Uterus (tissue), 3 donors: ENCODE measurements at regions not wholly inside any gene's neighbourhood (a gene's known extent, or its start where the extent isn't known, plus 50 kb on each side); places are given as distances from the start of the nearest gene placed in this dataset.

Source experiments
- DNase-seq, 2 donors: peaks; one replicate each; pipeline ENCODE4 v3.0.0-alpha.2; 2019 to 2020
- H3K27ac ChIP-seq, 2 donors: fragments of 200-600 bp; sonication (generic); 1 replicate in 1 of 2; 2 replicates in 1 of 2; pipeline ENCODE4 v1.5.1; 2016 to 2018
- H3K27me3 ChIP-seq, 2 donors: fragments of 200-600 bp; sonication (generic); one replicate each; pipeline ENCODE4 v1.5.1; 2018 to 2019; ENCODE audit warnings: control low read depth in 1 of 2
- H3K36me3 ChIP-seq, 2 donors: fragments of 200-600 bp; sonication (generic); one replicate each; pipeline ENCODE4 v1.5.1; 2019; ENCODE audit warnings: control low read depth in 1 of 2
- H3K4me1 ChIP-seq, 2 donors: fragments of 200-600 bp; sonication (generic); one replicate each; pipeline ENCODE4 v1.5.1; 2018 to 2019; ENCODE audit warnings: control low read depth in 1 of 2
- H3K4me3 ChIP-seq, 2 donors: fragments of 200-600 bp; sonication (generic); 1 replicate in 1 of 2; 2 replicates in 1 of 2; pipeline ENCODE4 v1.5.1; 2018 to 2019; ENCODE audit warnings: mild to moderate bottlenecking in 1 of 2
- H3K9me3 ChIP-seq, 2 donors: fragments of 200-600 bp; sonication (generic); one replicate each; pipeline ENCODE4 v1.5.1; 2019; ENCODE audit warnings: control low read depth in 1 of 2
- POLR2A ChIP-seq, 2 donors: fragments of 450-650 bp; IDR thresholded peaks; one replicate each; pipeline ENCODE4 v1.6.1; 2016; ENCODE audit warnings: antibody characterized with exemption in 2 of 2, mild to moderate bottlenecking in 1 of 2, moderate library complexity in 1 of 2
- intact Hi-C: fragments of 100-400 bp; cut with DNase I; formaldehyde crosslinking; loops from one replicate; pipeline ENCODE4 v1.15.1; 2023; ENCODE audit warnings: low total_unique reads
- TF ChIP-seq, protein P1 (sequence below), 4 experiments: fragments of 200-600 bp in 2 of 4; fragments of 450-650 bp in 2 of 4; sonication (generic) in 2 of 4; IDR thresholded peaks; one replicate each; pipeline ENCODE4 v1.5.1; 2016 to 2019; ENCODE audit warnings: antibody characterized with exemption in 4 of 4, mild to moderate bottlenecking in 2 of 4, moderate library complexity in 1 of 4
- donor health status: DM: yes; HTN: yes; CAD: no.

DNA sequence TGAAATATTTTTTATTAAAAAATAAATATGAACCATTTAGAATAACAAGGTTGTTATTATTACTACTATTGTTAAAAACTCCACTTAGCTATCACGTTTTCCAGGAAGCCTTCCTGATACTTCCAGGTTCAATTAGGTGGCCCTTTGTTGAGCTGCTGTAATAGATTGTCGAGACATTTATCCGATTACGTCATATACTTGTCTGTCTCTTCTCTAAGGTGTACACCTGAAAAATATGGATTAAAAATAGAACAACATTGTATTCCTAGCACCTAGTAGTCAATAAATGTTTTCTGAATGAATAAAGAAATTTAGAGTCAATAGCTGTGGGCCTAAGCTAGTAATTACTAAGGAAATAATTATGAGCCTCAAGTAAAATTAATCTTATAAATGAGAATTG, 359.6 kb downstream of the RNF144B start:
- no peaks in the 10 kb centered on the region for H3K4me1 ChIP-seq
- no peak overlapping the region for H3K27ac ChIP-seq
- TF ChIP-seq POLR2A (IDR thresholded peaks at IDR 0.05), result no peak
- TF ChIP-seq, protein P1, sequence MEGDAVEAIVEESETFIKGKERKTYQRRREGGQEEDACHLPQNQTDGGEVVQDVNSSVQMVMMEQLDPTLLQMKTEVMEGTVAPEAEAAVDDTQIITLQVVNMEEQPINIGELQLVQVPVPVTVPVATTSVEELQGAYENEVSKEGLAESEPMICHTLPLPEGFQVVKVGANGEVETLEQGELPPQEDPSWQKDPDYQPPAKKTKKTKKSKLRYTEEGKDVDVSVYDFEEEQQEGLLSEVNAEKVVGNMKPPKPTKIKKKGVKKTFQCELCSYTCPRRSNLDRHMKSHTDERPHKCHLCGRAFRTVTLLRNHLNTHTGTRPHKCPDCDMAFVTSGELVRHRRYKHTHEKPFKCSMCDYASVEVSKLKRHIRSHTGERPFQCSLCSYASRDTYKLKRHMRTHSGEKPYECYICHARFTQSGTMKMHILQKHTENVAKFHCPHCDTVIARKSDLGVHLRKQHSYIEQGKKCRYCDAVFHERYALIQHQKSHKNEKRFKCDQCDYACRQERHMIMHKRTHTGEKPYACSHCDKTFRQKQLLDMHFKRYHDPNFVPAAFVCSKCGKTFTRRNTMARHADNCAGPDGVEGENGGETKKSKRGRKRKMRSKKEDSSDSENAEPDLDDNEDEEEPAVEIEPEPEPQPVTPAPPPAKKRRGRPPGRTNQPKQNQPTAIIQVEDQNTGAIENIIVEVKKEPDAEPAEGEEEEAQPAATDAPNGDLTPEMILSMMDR (IDR thresholded peaks at IDR 0.05), result no peak
- H3K27me3 ChIP-seq, result no peaks in the 10 kb centered on the region
- H3K9me3 ChIP-seq, result no peaks in the 10 kb centered on the region
- no peak for DNase-seq
- intact Hi-C loops, result no loop called here
- no peak overlapping the region for H3K4me3 ChIP-seq
- no peaks in the 10 kb centered on the region for H3K36me3 ChIP-seq

DNA sequence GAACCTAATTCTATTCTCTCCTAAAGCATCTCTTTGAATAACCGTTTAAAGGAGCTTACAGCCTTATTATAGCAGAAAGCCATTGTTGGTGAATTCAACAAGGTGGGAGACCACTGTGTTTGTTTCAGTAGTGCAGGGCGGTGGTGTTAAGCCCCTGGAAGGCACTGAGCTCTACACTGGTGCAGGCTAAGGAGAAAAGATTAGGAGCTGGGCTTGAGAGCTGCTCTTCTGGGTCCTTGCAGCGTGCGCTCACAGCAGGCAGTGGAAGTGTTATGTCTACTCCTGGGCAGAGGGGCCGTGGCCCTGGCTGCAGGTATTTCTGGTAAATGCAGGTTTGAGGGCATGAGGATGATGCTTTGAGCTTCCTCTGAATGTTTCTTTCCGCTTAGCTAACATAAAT, 361.2 kb downstream of the RNF144B start:
- no peaks in the 10 kb centered on the region for H3K9me3 ChIP-seq
- intact Hi-C loops, result no loop called here
- H3K36me3 ChIP-seq, result no peaks in the 10 kb centered on the region
- DNase-seq, result no peak
- no peak overlapping the region for H3K27ac ChIP-seq
- H3K4me1 ChIP-seq, result no peaks in the 10 kb centered on the region
- TF ChIP-seq, protein P1 (IDR thresholded peaks at IDR 0.05), result no peak
- TF ChIP-seq POLR2A (IDR thresholded peaks at IDR 0.05), result no peak
- no peak overlapping the region for H3K4me3 ChIP-seq
- no peaks in the 10 kb centered on the region for H3K27me3 ChIP-seq

DNA sequence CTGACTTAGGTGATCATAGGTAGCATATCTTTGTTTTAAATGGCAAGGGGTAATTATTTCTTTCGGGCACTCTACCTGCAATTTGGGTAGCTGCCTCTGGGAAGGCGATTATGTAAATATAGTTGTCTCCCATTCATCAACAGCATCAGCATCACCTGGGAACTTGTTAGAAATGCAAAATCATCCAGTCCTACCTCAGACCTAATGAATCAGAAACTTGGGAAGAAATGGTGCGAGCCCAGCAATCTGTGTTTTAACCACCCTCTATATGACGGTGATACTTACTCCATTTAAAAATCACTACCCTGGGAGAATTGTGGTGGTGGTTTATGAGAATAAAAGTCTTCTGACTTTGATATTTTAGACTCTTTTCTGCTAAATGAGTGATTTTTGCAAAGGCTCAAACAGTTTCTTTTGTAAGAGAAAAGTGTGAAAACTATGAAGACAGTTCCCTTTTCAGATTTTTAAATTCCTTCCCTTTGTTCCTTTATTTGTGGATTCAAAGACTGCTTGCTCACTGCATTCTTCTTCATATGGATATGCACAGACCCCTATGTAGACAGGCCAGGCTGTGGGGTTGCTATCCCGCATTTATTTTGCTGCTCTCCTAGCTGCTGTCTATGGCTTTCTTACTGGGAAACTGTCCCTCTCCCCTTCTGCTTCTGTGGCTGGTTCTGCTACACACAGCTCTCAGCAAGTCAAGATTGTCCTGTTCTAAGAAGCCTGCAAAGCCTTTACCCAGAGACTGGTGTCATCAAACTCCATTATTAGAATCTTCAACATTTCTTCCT, 365.3 kb downstream of the RNF144B start:
- intact Hi-C loops, result no loop called here
- H3K9me3 ChIP-seq, result no peaks in the 10 kb centered on the region
- no peaks in the 10 kb centered on the region for H3K27me3 ChIP-seq
- no peaks in the 10 kb centered on the region for H3K4me1 ChIP-seq
- no peak for DNase-seq
- H3K27ac ChIP-seq, result no peak overlapping the region
- H3K36me3 ChIP-seq, result no peaks in the 10 kb centered on the region
- no peak for TF ChIP-seq POLR2A (IDR thresholded peaks at IDR 0.05)
- TF ChIP-seq, protein P1 (IDR thresholded peaks at IDR 0.05), result no peak
- no peak overlapping the region for H3K4me3 ChIP-seq

DNA sequence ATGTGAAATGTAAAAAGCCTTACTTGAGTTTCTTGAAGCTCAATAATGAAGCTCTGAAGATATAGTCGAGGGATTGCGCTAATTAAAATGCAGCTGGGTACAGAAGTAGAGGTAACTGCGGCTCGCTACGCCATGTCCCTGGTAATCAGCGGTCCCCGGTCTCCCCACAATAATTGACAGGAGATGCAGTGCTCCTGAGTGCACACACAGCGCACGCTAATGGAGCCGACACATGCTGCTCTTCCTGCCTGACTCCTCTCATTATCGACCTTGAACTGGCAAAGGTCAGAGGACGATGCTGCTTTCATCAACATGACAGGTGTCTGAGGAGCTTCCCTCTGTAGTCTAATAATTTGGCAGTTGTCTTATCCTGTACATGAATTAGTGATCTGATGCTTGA, 365.9 kb downstream of the RNF144B start:
- no peak for DNase-seq
- no peak for TF ChIP-seq POLR2A (IDR thresholded peaks at IDR 0.05)
- TF ChIP-seq, protein P1 (IDR thresholded peaks at IDR 0.05), result no peak
- H3K4me3 ChIP-seq, result no peak overlapping the region
- no peak overlapping the region for H3K27ac ChIP-seq
- H3K27me3 ChIP-seq, result no peaks in the 10 kb centered on the region
- H3K9me3 ChIP-seq, result no peaks in the 10 kb centered on the region
- intact Hi-C loops, result no loop called here
- no peaks in the 10 kb centered on the region for H3K4me1 ChIP-seq
- H3K36me3 ChIP-seq, result no peaks in the 10 kb centered on the region

DNA sequence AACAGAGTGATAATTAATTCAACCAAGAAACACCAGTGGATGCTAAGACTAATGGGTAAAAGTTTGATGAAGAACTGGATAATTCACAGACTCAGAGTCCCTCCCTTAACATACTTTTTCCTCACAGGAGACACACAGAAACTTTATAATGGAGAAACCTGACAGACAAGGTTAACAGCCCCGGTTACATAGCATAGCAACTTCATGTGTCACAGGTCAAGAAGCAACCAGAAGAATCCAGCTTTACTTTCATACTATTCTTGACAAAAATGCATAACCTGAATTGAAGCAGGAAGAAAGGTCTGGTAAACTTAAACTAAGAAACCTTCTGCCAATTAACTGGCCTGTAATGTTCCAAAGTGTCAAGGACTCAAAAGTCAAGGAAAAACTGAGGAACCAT, 375.9 kb downstream of the RNF144B start:
- no peak for DNase-seq
- no peaks in the 10 kb centered on the region for H3K9me3 ChIP-seq
- intact Hi-C loops, result no loop called here
- no peaks in the 10 kb centered on the region for H3K27me3 ChIP-seq
- TF ChIP-seq POLR2A (IDR thresholded peaks at IDR 0.05), result no peak
- TF ChIP-seq, protein P1 (IDR thresholded peaks at IDR 0.05), result no peak
- H3K4me1 ChIP-seq, result no peaks in the 10 kb centered on the region
- no peak overlapping the region for H3K4me3 ChIP-seq
- H3K36me3 ChIP-seq, result no peaks in the 10 kb centered on the region
- H3K27ac ChIP-seq, result no peak overlapping the region
